Loucy (cell line): ENCODE measurements at regions not wholly inside any gene's neighbourhood (a gene's known extent, or its start where the extent isn't known, plus 50 kb on each side); places are given as distances from the start of the nearest gene placed in this dataset.

Experiments
- EZH2phosphoT487 ChIP-seq: fragments of 200-600 bp; IDR thresholded peaks from 2 replicates; pipeline ENCODE4 v1.6.1; 2018; ENCODE audit warnings: antibody characterized with exemption, mild to moderate bottlenecking, moderate library complexity, borderline replicate concordance
- TF ChIP-seq, protein P1 (sequence below): fragments of 200-600 bp; sonication (generic); conservative IDR thresholded peaks from 2 replicates; pipeline ENCODE4 v1.5.1; 2014; ENCODE audit warnings: mild to moderate bottlenecking, antibody characterized with exemption, low read length

DNA sequence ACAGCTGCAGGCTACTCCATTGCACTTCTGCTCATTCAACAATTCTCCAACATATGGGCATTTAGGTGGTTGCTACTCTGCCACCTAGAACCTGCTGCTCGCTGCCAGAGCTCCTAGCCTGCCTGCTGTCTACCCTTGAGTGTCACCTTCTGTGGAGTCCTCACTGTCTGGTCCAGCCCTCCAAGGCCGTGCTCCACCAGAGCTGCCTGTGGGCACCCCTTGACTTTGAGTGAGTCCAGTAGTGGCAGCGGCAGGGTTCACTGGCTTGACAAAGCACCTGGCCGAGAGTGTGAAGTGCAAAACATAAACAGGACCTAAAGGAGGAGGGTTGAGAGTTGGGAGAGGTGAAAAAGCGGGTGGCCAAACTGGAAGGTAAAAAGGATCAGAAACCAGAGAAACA, 120.3 kb upstream of the DNAH14 start:
- TF ChIP-seq, protein P1, sequence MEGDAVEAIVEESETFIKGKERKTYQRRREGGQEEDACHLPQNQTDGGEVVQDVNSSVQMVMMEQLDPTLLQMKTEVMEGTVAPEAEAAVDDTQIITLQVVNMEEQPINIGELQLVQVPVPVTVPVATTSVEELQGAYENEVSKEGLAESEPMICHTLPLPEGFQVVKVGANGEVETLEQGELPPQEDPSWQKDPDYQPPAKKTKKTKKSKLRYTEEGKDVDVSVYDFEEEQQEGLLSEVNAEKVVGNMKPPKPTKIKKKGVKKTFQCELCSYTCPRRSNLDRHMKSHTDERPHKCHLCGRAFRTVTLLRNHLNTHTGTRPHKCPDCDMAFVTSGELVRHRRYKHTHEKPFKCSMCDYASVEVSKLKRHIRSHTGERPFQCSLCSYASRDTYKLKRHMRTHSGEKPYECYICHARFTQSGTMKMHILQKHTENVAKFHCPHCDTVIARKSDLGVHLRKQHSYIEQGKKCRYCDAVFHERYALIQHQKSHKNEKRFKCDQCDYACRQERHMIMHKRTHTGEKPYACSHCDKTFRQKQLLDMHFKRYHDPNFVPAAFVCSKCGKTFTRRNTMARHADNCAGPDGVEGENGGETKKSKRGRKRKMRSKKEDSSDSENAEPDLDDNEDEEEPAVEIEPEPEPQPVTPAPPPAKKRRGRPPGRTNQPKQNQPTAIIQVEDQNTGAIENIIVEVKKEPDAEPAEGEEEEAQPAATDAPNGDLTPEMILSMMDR: no peak
- no peak for TF ChIP-seq EZH2phosphoT487
